ENCODE measurements at regions not wholly inside any gene's neighbourhood (a gene's known extent, or its start where the extent isn't known, plus 50 kb on each side); places are given as distances from the start of the nearest gene placed in this dataset.

- H3K27me3 Mint-ChIP-seq (ENCODE audit: low read depth, poor library complexity) = peaks cover 9% of the 10 kb centered on the region
- peaks cover 15% of the 10 kb centered on the region for H3K9me3 Mint-ChIP-seq
Measured at GRCh38 chr11:79493555-79494171, 52.8 kb upstream of the TENM4 start.

DNA sequence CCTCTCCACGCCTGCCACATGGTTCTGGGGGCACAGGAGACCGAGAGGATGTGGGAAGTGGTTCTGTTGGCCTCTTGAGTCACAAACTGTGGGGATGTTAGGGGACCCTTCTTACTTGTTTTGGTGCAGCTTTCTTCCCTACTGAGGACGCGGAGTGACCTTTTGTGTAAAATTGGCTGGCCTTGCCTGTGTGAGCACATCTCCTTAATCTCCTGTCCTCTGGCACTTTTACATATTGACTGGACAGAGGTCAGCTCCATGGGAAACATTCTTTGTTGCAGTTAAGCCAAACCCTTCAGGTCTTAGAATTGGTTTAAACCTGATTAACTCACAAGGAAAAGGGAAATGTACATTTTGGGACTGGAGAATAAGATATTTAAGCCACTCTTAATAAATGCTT is 51.2 kb upstream of the TENM4 start:
- DNase-seq = no peak
- peaks cover 7% of the 10 kb centered on the region for H3K4me1 Mint-ChIP-seq
- peaks cover 9% of the 10 kb centered on the region for H3K27me3 Mint-ChIP-seq (ENCODE audit: low read depth, poor library complexity)
- H3K4me3 Mint-ChIP-seq = no peak overlapping the region
- TF ChIP-seq CTCF (IDR thresholded peaks at IDR 0.05) = no peak
- peaks cover 3% of the 10 kb centered on the region for H3K9me3 Mint-ChIP-seq
- no peaks in the 10 kb centered on the region for H3K36me3 Mint-ChIP-seq (ENCODE audit: low read depth)
- no peak overlapping the region for H3K27ac Mint-ChIP-seq

More at GRCh38 chr11:79493555-79494171, 52.8 kb upstream of the TENM4 start:
- Mint-ChIP-seq H3K36me3 (ENCODE audit: low read depth) (no peaks in the 10 kb centered on the region), H3K4me1 (peaks cover 7% of the 10 kb centered on the region), H3K4me3 (no peak overlapping the region), H3K27ac (no peak overlapping the region)
- peak; percentile 89 for DNase-seq
- TF ChIP-seq CTCF (IDR thresholded peaks at IDR 0.05) = peak; percentile 93

All from nephron progenitor cell (in vitro differentiated cells).